ENCODE measurements at regions not wholly inside any gene's neighbourhood (a gene's known extent, or its start where the extent isn't known, plus 50 kb on each side); places are given as distances from the start of the nearest gene placed in this dataset.
"Not testable (repeated sequence)": the region's sequence is repeated elsewhere in the genome, so short reads cannot be mapped to it uniquely, and the experiment has no call there.

- no peak for DNase-seq (ENCODE audit: low spot score)
These were observed 284.9 kb downstream of the C1D start for GRCh38 chr2:67777836-67778429.

DNA sequence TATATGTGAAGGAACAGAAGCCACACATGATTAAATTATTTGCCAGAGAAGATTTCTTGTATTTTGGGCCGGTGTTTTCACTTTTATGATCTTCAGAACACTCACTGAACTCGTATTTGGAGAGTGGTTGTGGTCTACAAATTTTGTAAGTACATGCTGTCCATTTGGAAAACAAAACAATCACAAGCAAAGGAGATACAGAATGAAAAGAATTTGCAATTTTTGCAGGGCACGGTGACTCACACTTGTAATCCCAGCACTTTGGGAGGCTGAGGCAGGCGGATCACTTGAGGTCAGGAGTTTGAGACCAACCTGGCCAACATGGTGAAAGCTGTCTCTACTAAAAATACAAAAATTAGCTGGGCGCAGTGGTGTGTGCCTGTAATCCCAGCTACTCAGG, 282.0 kb downstream of the C1D start:
- not testable (repeated sequence) for DNase-seq (ENCODE audit: low spot score)

DNA sequence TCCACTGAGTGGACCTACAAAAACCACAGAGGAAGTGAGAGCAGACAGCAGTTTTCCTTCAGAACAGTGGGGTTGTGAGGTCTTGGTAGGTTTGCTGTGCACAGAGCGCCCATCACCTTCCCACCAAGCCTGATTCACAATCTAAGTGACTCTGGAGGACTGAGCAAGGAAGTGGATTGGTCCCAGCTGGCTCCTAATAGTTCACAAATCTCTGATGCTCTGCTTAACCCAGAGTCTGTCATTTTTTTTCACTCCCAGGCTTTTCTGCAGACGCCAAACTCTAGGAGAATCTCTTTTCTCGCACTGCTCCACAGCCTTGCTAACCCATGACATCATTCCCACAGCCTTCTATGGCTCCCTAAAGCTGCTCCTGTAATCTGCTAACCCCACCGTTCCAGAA, 280.4 kb downstream of the C1D start:
- no peak for DNase-seq (ENCODE audit: low spot score)

- no peak for DNase-seq (ENCODE audit: low spot score)
These were observed 279.8 kb downstream of the C1D start for GRCh38 chr2:67783026-67783425.

- no peak for DNase-seq (ENCODE audit: low spot score)
These were observed 272.2 kb downstream of the C1D start for GRCh38 chr2:67790622-67791021.

DNA sequence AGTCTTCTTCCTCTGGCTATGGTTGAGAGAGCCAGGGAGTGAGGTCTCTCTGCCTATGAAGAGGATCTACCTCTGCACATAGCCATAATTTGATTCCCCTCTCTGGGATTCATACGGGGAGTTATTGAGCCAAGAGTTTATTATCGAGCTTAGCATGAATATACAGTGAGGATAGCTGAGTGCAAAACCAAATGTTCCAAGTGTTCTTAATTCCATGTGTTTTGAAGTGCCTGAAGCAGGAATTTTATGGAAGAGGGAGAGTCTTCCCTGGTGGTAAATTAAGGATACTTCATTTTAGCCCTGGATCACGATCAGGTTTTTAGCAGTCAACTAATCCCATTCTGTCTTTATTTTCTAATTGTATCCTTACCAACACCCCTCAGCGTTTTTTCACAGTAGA, 270.6 kb downstream of the C1D start:
- DNase-seq (ENCODE audit: low spot score) = no peak

- no peak for DNase-seq (ENCODE audit: low spot score)
These were observed 270.1 kb downstream of the C1D start for GRCh38 chr2:67792681-67793091.

DNA sequence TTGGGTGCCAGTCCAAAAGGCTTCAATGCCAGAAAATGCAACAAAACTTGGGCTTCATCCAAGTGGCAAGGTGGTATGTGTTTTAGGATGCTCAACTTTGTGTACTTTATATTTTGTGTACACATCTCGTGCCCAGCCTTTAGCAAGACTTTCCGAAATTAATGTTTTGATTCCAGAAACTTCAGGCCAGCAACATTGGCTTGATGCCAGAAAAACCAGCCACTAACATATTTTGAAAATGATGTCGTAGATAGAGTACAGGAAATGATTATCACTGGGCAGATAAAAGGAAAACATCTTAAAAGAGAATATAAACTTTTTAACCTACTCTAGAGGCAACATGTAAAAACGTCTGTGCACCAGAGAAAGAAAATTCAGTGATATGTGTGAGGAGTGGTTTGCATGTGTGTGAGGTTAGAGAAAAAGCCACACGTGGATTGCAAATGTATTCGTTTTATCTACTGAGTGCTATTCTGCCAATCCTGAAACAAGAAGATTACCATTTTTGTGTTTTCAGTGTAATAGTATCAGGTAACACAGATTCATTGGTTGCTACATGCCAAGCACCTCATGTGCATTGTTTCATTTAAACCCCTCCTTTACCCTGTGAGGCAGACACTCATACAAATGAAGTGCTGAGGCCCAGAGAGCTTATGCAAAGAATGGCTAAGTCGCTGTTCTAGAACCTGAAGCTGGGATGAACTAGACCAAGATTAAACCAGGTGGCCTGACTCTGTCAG, 264.8 kb downstream of the C1D start:
- DNase-seq (ENCODE audit: low spot score) = no peak

DNA sequence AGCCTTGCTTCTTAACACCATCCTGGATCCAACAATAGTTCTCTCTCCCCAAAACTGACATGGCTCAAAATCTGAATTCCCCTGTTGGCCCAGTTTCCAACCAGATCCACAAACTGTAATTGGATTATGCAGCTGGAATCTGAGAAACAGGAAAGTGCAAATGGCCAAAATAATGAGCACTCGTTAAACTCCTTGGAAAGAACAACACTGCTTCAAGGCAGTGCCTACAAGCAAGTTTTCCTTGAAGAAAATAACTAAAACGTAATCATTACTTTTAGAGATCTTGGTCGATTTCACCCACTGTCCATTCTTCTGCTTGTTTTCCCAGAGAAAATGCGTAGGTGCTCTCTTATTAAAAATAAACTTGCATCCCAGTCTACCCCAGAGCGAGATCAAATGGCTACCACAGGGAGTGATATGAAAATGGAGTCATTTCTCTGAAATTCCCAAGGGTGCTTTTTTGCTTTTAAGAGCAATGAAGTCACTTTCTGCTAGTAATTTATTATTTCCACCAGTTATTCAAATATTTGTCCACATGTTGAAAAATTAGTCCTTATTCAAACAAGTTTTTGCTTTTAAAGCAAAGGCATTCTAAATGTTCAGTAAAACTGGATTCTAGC, 264.2 kb downstream of the C1D start:
- DNase-seq (ENCODE audit: low spot score) = no peak

- DNase-seq (ENCODE audit: low spot score) = no peak
These were observed 262.9 kb downstream of the C1D start for GRCh38 chr2:67799886-67800285.

- DNase-seq (ENCODE audit: low spot score) = no peak
These were observed 260.5 kb downstream of the C1D start for GRCh38 chr2:67802291-67802690.

DNA sequence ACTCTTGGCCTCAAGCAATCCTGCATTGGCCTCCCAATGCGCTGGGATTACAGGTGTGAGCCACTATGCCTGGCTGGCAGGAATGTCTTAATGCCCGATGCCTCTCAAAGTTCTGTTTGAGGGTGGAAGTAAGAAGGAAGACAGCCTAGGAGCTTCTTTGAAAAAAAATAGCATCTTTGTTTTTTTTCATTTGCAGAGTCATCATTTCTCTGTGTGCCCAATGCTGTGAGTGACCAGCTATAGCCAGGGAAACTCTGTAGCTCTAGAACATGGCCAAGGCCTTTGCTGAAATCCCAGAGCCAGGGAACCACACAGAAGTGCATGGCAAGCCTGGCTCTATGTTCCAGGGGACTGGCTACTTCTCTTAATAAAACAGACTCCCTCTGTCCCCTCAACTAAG, 260.0 kb downstream of the C1D start:
- DNase-seq (ENCODE audit: low spot score) = no peak

- no peak for DNase-seq (ENCODE audit: low spot score)
These were observed 256.0 kb downstream of the C1D start for GRCh38 chr2:67806816-67807215.

- DNase-seq (ENCODE audit: low spot score) = no peak
These were observed 254.7 kb downstream of the C1D start for GRCh38 chr2:67808112-67808511.

DNA sequence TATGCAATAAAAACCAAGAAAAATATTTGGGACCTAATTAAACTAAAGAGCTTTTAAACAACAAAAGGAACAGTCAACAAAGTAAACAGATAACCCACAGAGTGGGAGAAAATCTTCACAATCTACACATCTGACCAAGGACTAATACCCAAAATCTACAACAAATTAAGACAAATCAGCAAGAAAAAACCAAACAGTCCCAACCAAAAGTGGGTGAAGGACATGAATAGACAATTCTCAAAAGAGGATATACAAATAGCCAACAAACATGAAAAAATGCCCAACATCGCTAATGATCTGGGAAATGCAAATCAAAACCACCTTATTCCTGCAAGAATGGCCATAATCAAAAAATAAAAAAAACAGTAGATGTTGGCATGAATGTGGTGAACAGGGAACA, 250.1 kb downstream of the C1D start:
- no peak for DNase-seq (ENCODE audit: low spot score)

GRCh38 chr2:67823726-67824125, 239.1 kb downstream of the C1D start:
- no peak for DNase-seq (ENCODE audit: low spot score)

- DNase-seq (ENCODE audit: low spot score) = no peak
These were observed 238.6 kb downstream of the C1D start for GRCh38 chr2:67824186-67824585.

- DNase-seq (ENCODE audit: low spot score) = no peak
These were observed 237.3 kb downstream of the C1D start for GRCh38 chr2:67825476-67825875.

GRCh38 chr2:67828066-67828465, 234.7 kb downstream of the C1D start:
- no peak for DNase-seq (ENCODE audit: low spot score)

DNA sequence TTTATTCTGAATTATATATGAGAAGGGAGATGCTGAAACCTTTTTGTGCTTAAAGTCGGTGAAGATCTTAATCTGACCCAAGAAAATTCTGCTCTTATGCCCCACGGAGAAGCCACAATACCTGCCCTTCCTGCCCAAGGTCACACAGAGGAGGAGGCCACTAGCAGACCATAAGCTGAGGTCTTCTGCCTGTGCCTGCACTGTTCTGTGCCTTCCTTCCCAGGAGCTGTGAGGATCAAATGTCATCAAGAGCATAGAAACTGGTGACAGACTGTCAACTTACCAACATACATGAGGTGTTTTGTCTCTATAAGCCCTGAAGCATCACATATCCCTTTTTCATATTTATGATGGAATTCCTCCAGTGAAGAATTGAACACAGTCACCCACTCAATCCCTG, 233.3 kb downstream of the C1D start:
- DNase-seq (ENCODE audit: low spot score) = no peak

GRCh38 chr2:67833632-67834031, 229.2 kb downstream of the C1D start:
- no peak for DNase-seq (ENCODE audit: low spot score)

DNA sequence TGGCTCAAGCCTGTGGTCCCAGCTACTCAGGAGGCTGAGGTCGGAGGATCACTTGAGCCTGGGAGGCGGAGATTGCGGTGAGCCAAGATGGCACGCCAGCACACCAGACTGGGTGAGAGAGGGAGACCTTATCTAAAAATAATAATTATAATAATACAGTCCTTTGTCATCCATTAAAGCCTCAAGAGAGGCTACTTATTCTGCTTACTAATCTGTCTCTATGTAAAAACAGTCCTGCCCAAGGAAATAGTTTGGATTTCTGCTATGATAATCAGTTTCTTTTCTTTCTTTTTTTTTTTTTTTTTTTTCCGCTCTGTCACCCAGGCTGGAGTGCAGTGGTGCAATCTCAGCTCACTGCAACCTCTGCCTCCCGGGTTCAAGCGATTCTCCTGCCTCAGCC, 228.3 kb downstream of the C1D start:
- no peak for DNase-seq (ENCODE audit: low spot score)

- DNase-seq (ENCODE audit: low spot score) = no peak
These were observed 227.5 kb downstream of the C1D start for GRCh38 chr2:67835266-67835665.

- no peak for DNase-seq (ENCODE audit: low spot score)
These were observed 225.9 kb downstream of the C1D start for GRCh38 chr2:67836866-67837265.

All from HuH-7.5 (cell line).